ENCODE measurements at regions not wholly inside any gene's neighbourhood (a gene's known extent, or its start where the extent isn't known, plus 50 kb on each side); places are given as distances from the start of the nearest gene placed in this dataset.

DNA sequence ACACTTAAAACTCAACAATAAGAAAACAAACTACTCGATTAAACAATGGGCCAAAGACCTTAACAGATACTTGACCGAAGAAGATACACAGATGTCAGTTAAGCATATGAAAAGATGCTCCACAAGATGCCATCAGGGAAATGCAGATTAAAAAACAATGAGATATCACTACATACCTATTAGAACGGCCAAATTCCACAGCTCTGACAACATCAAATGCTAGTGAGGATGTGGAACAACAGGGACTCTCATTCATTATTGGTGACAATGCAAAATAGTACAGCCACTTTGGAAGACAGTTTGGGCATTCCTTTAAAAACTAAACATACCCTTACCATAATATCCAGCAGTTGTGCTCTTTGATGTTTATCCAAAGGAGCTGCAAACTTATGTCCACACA, 59.1 kb upstream of the UBE3A start (continued):
- TF ChIP-seq, protein P1, sequence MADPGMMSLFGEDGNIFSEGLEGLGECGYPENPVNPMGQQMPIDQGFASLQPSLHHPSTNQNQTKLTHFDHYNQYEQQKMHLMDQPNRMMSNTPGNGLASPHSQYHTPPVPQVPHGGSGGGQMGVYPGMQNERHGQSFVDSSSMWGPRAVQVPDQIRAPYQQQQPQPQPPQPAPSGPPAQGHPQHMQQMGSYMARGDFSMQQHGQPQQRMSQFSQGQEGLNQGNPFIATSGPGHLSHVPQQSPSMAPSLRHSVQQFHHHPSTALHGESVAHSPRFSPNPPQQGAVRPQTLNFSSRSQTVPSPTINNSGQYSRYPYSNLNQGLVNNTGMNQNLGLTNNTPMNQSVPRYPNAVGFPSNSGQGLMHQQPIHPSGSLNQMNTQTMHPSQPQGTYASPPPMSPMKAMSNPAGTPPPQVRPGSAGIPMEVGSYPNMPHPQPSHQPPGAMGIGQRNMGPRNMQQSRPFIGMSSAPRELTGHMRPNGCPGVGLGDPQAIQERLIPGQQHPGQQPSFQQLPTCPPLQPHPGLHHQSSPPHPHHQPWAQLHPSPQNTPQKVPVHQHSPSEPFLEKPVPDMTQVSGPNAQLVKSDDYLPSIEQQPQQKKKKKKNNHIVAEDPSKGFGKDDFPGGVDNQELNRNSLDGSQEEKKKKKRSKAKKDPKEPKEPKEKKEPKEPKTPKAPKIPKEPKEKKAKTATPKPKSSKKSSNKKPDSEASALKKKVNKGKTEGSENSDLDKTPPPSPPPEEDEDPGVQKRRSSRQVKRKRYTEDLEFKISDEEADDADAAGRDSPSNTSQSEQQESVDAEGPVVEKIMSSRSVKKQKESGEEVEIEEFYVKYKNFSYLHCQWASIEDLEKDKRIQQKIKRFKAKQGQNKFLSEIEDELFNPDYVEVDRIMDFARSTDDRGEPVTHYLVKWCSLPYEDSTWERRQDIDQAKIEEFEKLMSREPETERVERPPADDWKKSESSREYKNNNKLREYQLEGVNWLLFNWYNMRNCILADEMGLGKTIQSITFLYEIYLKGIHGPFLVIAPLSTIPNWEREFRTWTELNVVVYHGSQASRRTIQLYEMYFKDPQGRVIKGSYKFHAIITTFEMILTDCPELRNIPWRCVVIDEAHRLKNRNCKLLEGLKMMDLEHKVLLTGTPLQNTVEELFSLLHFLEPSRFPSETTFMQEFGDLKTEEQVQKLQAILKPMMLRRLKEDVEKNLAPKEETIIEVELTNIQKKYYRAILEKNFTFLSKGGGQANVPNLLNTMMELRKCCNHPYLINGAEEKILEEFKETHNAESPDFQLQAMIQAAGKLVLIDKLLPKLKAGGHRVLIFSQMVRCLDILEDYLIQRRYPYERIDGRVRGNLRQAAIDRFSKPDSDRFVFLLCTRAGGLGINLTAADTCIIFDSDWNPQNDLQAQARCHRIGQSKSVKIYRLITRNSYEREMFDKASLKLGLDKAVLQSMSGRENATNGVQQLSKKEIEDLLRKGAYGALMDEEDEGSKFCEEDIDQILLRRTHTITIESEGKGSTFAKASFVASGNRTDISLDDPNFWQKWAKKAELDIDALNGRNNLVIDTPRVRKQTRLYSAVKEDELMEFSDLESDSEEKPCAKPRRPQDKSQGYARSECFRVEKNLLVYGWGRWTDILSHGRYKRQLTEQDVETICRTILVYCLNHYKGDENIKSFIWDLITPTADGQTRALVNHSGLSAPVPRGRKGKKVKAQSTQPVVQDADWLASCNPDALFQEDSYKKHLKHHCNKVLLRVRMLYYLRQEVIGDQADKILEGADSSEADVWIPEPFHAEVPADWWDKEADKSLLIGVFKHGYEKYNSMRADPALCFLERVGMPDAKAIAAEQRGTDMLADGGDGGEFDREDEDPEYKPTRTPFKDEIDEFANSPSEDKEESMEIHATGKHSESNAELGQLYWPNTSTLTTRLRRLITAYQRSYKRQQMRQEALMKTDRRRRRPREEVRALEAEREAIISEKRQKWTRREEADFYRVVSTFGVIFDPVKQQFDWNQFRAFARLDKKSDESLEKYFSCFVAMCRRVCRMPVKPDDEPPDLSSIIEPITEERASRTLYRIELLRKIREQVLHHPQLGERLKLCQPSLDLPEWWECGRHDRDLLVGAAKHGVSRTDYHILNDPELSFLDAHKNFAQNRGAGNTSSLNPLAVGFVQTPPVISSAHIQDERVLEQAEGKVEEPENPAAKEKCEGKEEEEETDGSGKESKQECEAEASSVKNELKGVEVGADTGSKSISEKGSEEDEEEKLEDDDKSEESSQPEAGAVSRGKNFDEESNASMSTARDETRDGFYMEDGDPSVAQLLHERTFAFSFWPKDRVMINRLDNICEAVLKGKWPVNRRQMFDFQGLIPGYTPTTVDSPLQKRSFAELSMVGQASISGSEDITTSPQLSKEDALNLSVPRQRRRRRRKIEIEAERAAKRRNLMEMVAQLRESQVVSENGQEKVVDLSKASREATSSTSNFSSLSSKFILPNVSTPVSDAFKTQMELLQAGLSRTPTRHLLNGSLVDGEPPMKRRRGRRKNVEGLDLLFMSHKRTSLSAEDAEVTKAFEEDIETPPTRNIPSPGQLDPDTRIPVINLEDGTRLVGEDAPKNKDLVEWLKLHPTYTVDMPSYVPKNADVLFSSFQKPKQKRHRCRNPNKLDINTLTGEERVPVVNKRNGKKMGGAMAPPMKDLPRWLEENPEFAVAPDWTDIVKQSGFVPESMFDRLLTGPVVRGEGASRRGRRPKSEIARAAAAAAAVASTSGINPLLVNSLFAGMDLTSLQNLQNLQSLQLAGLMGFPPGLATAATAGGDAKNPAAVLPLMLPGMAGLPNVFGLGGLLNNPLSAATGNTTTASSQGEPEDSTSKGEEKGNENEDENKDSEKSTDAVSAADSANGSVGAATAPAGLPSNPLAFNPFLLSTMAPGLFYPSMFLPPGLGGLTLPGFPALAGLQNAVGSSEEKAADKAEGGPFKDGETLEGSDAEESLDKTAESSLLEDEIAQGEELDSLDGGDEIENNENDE (IDR thresholded peaks at IDR 0.05; ENCODE audit: insufficient replicate concordance, low read length): no peak
- TF ChIP-seq CHD2 (IDR thresholded peaks at IDR 0.05; ENCODE audit: low read length) (no peak), JUN (IDR thresholded peaks at IDR 0.05; ENCODE audit: low read depth, low read length) (no peak), JUND (IDR thresholded peaks at IDR 0.05; ENCODE audit: low read length) (peak; percentile 73; the same call in 1 of the 2 replicates), YY1 (IDR thresholded peaks at IDR 0.05; ENCODE audit: low read depth, low read length) (no peak)
